K562 (cell line): ENCODE measurements at regions not wholly inside any gene's neighbourhood (a gene's known extent, or its start where the extent isn't known, plus 50 kb on each side); places are given as distances from the start of the nearest gene placed in this dataset.
"Not testable (repeated sequence)": the region's sequence is repeated elsewhere in the genome, so short reads cannot be mapped to it uniquely, and the experiment has no call there.

Experiments
- ATAC-seq: fragments of 200-7000 bp; cut with Tn5 transposase; 3 replicates; pipeline ENCODE4 v1.9.1; 2020; ENCODE audit warnings: moderate library complexity
- BruUV-seq: library from RNA; stranded (reverse); fragments of 400-500 nt; replicated peaks from 2 replicates; lab custom pipeline; 2021; lab: Mats Ljungman, UMichigan
- CTCF ChIA-PET: fragments of 300-600 bp; formaldehyde crosslinking; extraction: SDS; loops from one replicate; lab custom pipeline; 2021; ENCODE audit warnings: low intra/inter-chr PET ratio; lab: Yijun Ruan, JAX
- POLR2A ChIA-PET: fragments of 300-600, 350-650 bp; sonication (Branson Sonifier 250); formaldehyde crosslinking; extraction: SDS; loops from one replicate; lab custom pipeline; 2021; ENCODE audit warnings: antibody characterized with exemption, inconsistent platforms; lab: Yijun Ruan, JAX
- DNase-seq, 4 experiments: peaks; one replicate each; pipeline versions ENCODE4 v3.0.0 to v3.0.0-alpha.2; 2011 to 2018; ENCODE audit warnings: low spot score in 3 of 4, mixed read lengths in 3 of 4; ENCODE audit errors: extremely low read depth in 1 of 4
- FAIRE-seq: peaks from 2 replicates; lab custom pipeline; 2011; peaks lifted over from hg19 to GRCh38; lab: Jason Lieb, UNC
- H2AFZ ChIP-seq: 2 replicates; pipeline ENCODE4 v1.6.0; 2011; ENCODE audit warnings: low read depth, low read length, control low read depth, inconsistent platforms
- H3K27ac ChIP-seq: fragments of 200-600 bp; 3 replicates; pipeline ENCODE4 v1.8.0; 2011; ENCODE audit warnings: low read depth, mild to moderate bottlenecking, control low read depth, inconsistent platforms, low read length, moderate library complexity, mixed read lengths; ENCODE audit errors: extremely low read depth
- H3K27me3 ChIP-seq, 2 experiments: fragments of 300-600 bp in 1 of 2; 2 replicates in 1 of 2; 3 replicates in 1 of 2; pipeline versions ENCODE4 v1.6.0 to v1.8.0; 2011; ENCODE audit warnings: inconsistent platforms in 2 of 2, low read length in 2 of 2, mild to moderate bottlenecking in 1 of 2, mixed read lengths in 1 of 2, moderate library complexity in 1 of 2; ENCODE audit not compliant: control insufficient read depth in 2 of 2, insufficient read depth in 2 of 2
- H3K36me3 ChIP-seq: fragments of 300-600 bp; 3 replicates; pipeline ENCODE4 v1.8.0; 2011; ENCODE audit warnings: mild to moderate bottlenecking, low read length, inconsistent platforms; ENCODE audit not compliant: control insufficient read depth, insufficient read depth
- H3K4me1 ChIP-seq, 2 experiments: fragments of 200-600 bp in 1 of 2; replicated peaks in 1 of 2; 2 replicates in 1 of 2; 3 replicates in 1 of 2; pipeline versions ENCODE4 v1.5.1 to v1.8.0; 2011; ENCODE audit warnings: inconsistent platforms in 2 of 2, low read length in 2 of 2, mild to moderate bottlenecking in 1 of 2, mixed read lengths in 1 of 2, moderate library complexity in 1 of 2; ENCODE audit not compliant: control insufficient read depth in 2 of 2, insufficient read depth in 2 of 2
- H3K4me2 ChIP-seq: 2 replicates; pipeline ENCODE4 v1.6.1; 2011; ENCODE audit warnings: low read length, control low read depth, inconsistent platforms, mixed read lengths; ENCODE audit not compliant: insufficient read depth
- H3K4me3 ChIP-seq: fragments of 200-600 bp; sonication (generic), shearing (Covaris generic); 2 replicates; pipeline ENCODE4 v1.5.1; 2016; ENCODE audit warnings: control low read depth, inconsistent platforms
- H3K79me2 ChIP-seq: fragments of 200-600 bp; 3 replicates; pipeline ENCODE4 v1.8.0; 2011; ENCODE audit warnings: low read length, inconsistent platforms; ENCODE audit not compliant: control insufficient read depth, insufficient read depth
- H3K9ac ChIP-seq, 2 experiments: 2 replicates each; pipeline versions ENCODE4 v1.6.0 to v1.6.1; 2011; ENCODE audit warnings: low read depth in 2 of 2, low read length in 2 of 2, control low read depth in 1 of 2, inconsistent platforms in 1 of 2, mild to moderate bottlenecking in 1 of 2, mixed read lengths in 1 of 2; ENCODE audit not compliant: insufficient read depth in 1 of 2
- H3K9me1 ChIP-seq: one replicate; pipeline ENCODE4 v1.6.0; 2011; ENCODE audit warnings: inconsistent platforms, mild to moderate bottlenecking, low read length, moderate library complexity; ENCODE audit not compliant: control insufficient read depth, insufficient read depth
- H3K9me3 ChIP-seq: replicated peaks from 2 replicates; pipeline ENCODE4 v1.5.1; 2011; ENCODE audit warnings: low read depth, low read length, inconsistent platforms; ENCODE audit not compliant: control insufficient read depth, insufficient read depth
- H4K20me1 ChIP-seq: replicated peaks from 2 replicates; pipeline ENCODE4 v1.6.1; 2011; ENCODE audit warnings: low read length, inconsistent platforms, mixed read lengths; ENCODE audit not compliant: control insufficient read depth, insufficient read depth
- WGBS: fragments of 100-300 bp; shearing (Covaris generic); methylation state at CpG from one replicate; pipeline ENCODE4 v1.1.6; 2016; ENCODE audit warnings: low coverage, mixed read lengths; ENCODE audit not compliant: insufficient coverage; ENCODE audit errors: missing lambda C conversion rate; 5-methylcytosine and 5-hydroxymethylcytosine counted together
- in situ Hi-C: fragments of 300-500 bp; cut with MboI; formaldehyde crosslinking; loops from 4 replicates; pipeline ENCODE4 v1.15.0; 2018; ENCODE audit warnings: inconsistent platforms, mixed read lengths
- intact Hi-C: fragments of 100-400 bp; cut with micrococcal nuclease; formaldehyde crosslinking; loops from 2 replicates; pipeline ENCODE4 v1.14.2; 2022

DNA sequence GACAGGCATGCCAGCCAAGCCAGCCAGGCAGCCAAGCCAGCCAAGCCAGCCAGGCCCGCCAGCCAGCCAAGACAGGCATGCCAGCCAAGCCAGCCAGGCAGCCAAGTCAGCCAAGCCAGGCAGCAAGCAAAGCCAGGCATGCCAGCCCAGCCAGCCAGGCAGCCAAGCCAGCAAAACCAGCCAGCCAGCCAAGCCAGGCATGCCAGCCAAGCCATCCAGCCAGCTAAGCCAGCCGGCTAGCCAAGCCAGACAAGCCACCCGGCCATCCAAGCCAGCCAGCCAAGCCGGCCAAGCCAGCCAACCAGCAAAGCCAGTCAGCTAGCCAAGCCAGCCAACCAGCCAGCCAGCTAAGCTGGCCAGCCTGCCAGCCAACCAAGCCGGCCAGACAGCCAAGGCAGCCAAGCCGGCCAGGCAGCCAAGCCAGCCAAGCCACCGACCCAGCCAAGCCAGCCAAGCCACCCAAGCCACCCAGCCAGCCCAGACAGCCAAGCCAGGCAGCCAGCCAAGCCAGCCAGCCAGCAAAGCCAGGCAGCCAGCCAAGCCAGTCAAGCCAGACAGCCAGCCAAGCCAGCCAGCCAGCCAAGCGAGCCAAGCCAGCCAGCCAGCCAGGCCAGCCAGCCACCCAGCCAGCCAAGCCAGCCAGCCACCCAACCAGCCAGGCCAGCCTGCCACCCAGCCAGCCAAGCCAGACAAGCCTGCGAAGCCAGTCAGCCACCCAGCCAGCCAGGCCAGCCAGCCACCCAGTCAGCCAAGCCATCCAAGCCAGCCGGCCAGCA is 332.9 kb upstream of the PLGLB2 start:
- H3K4me1 ChIP-seq, H4K20me1 ChIP-seq, H3K9ac ChIP-seq, H3K27me3 ChIP-seq, H3K79me2 ChIP-seq, H3K4me3 ChIP-seq, H3K9me1 ChIP-seq, BruUV-seq, H2AFZ ChIP-seq, DNase-seq, POLR2A ChIA-PET, intact Hi-C loops, in situ Hi-C loops, H3K27ac ChIP-seq, H3K36me3 ChIP-seq, ATAC-seq, CTCF ChIA-PET, H3K9me3 ChIP-seq, H3K4me2 ChIP-seq: not testable (repeated sequence)
- FAIRE-seq, result peak; percentile 51
- whole genome bisulfite sequencing, result no CpG with 5 or more reads among the region's 10 CpGs

DNA sequence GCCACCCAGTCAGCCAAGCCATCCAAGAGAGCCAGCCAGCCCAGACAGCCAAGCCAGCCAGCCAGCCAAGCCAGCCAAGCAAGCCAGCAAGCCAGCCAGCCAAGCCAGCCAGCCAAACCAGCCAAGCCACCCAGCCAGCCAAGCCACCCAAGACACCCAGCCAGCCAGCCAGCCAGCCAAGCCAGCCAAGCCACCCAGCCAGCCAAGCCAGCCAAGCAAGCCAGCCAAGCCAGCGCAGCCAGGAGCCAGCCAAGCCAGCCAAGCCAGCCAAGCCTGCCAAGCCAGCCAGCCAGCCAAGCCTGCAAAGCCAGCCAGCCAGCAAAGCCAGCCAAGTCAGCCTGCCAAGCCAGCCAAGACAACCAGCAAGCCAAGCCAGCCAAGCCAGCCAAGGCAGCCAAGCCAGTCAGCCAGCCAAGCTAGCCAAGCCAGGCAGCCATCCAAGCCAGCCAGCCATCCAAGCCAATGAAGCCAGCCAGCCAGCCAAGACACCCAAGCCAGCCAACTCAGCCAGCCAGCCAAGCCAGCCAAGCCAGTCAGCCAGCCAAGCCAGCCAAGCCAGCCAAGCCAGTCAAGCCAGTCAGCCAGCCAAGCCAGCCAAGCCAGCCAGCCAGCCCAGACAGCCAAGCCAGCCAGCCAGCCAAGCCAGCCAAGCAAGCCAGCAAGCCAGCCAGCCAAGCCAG is 332.2 kb upstream of the PLGLB2 start:
- H3K9me1 ChIP-seq, H3K36me3 ChIP-seq, H3K9ac ChIP-seq, H3K4me2 ChIP-seq, H3K4me3 ChIP-seq, FAIRE-seq, intact Hi-C loops, H3K9me3 ChIP-seq, DNase-seq, H3K4me1 ChIP-seq, H2AFZ ChIP-seq, H3K27ac ChIP-seq, POLR2A ChIA-PET, H3K79me2 ChIP-seq, H3K27me3 ChIP-seq, BruUV-seq, CTCF ChIA-PET, ATAC-seq, H4K20me1 ChIP-seq, in situ Hi-C loops: not testable (repeated sequence)
- 0% methylated on average over 1 of the region's 1 CpG for WGBS

GRCh38 chr2:87416266-87416592 is 331.7 kb upstream of the PLGLB2 start:
- H3K27me3 ChIP-seq, H4K20me1 ChIP-seq, H3K79me2 ChIP-seq, H3K9me3 ChIP-seq, H3K4me3 ChIP-seq, DNase-seq, H3K4me2 ChIP-seq, intact Hi-C loops, CTCF ChIA-PET, ATAC-seq, FAIRE-seq, H2AFZ ChIP-seq, H3K36me3 ChIP-seq, H3K4me1 ChIP-seq, POLR2A ChIA-PET, in situ Hi-C loops, H3K9me1 ChIP-seq, H3K9ac ChIP-seq, H3K27ac ChIP-seq, BruUV-seq: not testable (repeated sequence)
- WGBS, result 0% methylated on average over 1 of the region's 1 CpG

GRCh38 chr2:87417147-87417546 is 330.7 kb upstream of the PLGLB2 start:
- H3K4me2 ChIP-seq, ATAC-seq, H3K9me3 ChIP-seq, H3K4me3 ChIP-seq, H2AFZ ChIP-seq, H3K9ac ChIP-seq, H3K4me1 ChIP-seq, POLR2A ChIA-PET, BruUV-seq, H3K36me3 ChIP-seq, H3K27me3 ChIP-seq, H3K79me2 ChIP-seq, H4K20me1 ChIP-seq, DNase-seq, in situ Hi-C loops, H3K9me1 ChIP-seq, intact Hi-C loops, H3K27ac ChIP-seq, CTCF ChIA-PET: not testable (repeated sequence)
- FAIRE-seq, result peak; percentile 6
- 0% methylated on average over 2 of the region's 6 CpGs for WGBS
